ENCODE measurements at regions not wholly inside any gene's neighbourhood (a gene's known extent, or its start where the extent isn't known, plus 50 kb on each side); places are given as distances from the start of the nearest gene placed in this dataset.

- TF ChIP-seq, protein P1, sequence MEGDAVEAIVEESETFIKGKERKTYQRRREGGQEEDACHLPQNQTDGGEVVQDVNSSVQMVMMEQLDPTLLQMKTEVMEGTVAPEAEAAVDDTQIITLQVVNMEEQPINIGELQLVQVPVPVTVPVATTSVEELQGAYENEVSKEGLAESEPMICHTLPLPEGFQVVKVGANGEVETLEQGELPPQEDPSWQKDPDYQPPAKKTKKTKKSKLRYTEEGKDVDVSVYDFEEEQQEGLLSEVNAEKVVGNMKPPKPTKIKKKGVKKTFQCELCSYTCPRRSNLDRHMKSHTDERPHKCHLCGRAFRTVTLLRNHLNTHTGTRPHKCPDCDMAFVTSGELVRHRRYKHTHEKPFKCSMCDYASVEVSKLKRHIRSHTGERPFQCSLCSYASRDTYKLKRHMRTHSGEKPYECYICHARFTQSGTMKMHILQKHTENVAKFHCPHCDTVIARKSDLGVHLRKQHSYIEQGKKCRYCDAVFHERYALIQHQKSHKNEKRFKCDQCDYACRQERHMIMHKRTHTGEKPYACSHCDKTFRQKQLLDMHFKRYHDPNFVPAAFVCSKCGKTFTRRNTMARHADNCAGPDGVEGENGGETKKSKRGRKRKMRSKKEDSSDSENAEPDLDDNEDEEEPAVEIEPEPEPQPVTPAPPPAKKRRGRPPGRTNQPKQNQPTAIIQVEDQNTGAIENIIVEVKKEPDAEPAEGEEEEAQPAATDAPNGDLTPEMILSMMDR (IDR thresholded peaks at IDR 0.05): no peak
- no peak for TF ChIP-seq POLR2A (IDR thresholded peaks at IDR 0.05)
These were observed 128.7 kb upstream of the COL5A2 start for GRCh38 chr2:189308056-189308790.

All from heart left ventricle (tissue), 13 donors.